GM21423 (cell line): ENCODE measurements at regions not wholly inside any gene's neighbourhood (a gene's known extent, or its start where the extent isn't known, plus 50 kb on each side); places are given as distances from the start of the nearest gene placed in this dataset.

Experiments used
- ATAC-seq: cut with Tn5 transposase; IDR thresholded peaks from one replicate; pipeline ENCODE4 v1.9.1; 2021; ENCODE audit warnings: mild to moderate bottlenecking, moderate library complexity; ENCODE audit not compliant: unreplicated experiment

GRCh38 chr18:27235218-27235870, 50.2 kb upstream of the CHST9 start:
- no peak for ATAC-seq
